ENCODE measurements at regions not wholly inside any gene's neighbourhood (a gene's known extent, or its start where the extent isn't known, plus 50 kb on each side); places are given as distances from the start of the nearest gene placed in this dataset.
"Not testable (repeated sequence)": the region's sequence is repeated elsewhere in the genome, so short reads cannot be mapped to it uniquely, and the experiment has no call there.

GRCh38 chr14:65153101-65153500, 50.8 kb upstream of the MAX start:
- no peak for DNase-seq (ENCODE audit: low spot score)
- intact Hi-C loops (cut with DNase I) = no loop called here

GRCh38 chr14:65156568-65157366, 54.5 kb upstream of the MAX start:
- peak; percentile 81 for DNase-seq (ENCODE audit: low spot score)
- intact Hi-C loops (cut with DNase I) = no loop called here

- intact Hi-C loops (cut with DNase I) = loop anchor here (1.0 to 10.0 kb wide), 3 partner anchors 30 to 665 kb away; partner anchors contain the start of gene FUT8 (in 1 of the 2)
- no peak for DNase-seq (ENCODE audit: low spot score)
Measured at GRCh38 chr14:65159281-65160062, 57.2 kb upstream of the MAX start.

- intact Hi-C loops (cut with DNase I) = loop anchor here (10.0 kb wide), 2 partner anchors 255 to 665 kb away; partner anchors contain the start of gene FUT8 (in 1 of the 2)
- DNase-seq (ENCODE audit: low spot score) = no peak
Measured at GRCh38 chr14:65160091-65160490, 57.8 kb upstream of the MAX start.

- no peak for DNase-seq (ENCODE audit: low spot score)
Measured at GRCh38 chr14:65162031-65162430, 59.7 kb upstream of the MAX start.

GRCh38 chr14:65164068-65164824, 61.9 kb upstream of the MAX start:
- no peak for DNase-seq (ENCODE audit: low spot score)
- intact Hi-C loops (cut with DNase I) = loop anchor here (10.0 kb wide), 2 partner anchors 251 to 661 kb away; partner anchors contain the start of gene FUT8 (in 1 of the 2)

More at GRCh38 chr14:65162031-65162430, 59.7 kb upstream of the MAX start:
- intact Hi-C loops (cut with DNase I) = loop anchor here (10.0 kb wide), 2 partner anchors 253 to 663 kb away; partner anchors contain the start of gene FUT8 (in 1 of the 2)

GRCh38 chr14:65164825-65165135, 62.5 kb upstream of the MAX start:
- DNase-seq (ENCODE audit: low spot score) = no peak
- intact Hi-C loops (cut with DNase I) = loop anchor here (10.0 kb wide), 2 partner anchors 250 to 660 kb away; partner anchors contain the start of gene FUT8 (in 1 of the 2)

GRCh38 chr14:65167072-65167645, 64.8 kb upstream of the MAX start:
- DNase-seq (ENCODE audit: low spot score) = no peak
- intact Hi-C loops (cut with DNase I) = loop anchor here (10.0 kb wide), 2 partner anchors 248 to 658 kb away; partner anchors contain the start of gene FUT8 (in 1 of the 2)

GRCh38 chr14:65168840-65169239, 66.5 kb upstream of the MAX start:
- intact Hi-C loops (cut with DNase I) = loop anchor here (10.0 kb wide), 2 partner anchors 246 to 656 kb away; partner anchors contain the start of gene FUT8 (in 1 of the 2)
- no peak for DNase-seq (ENCODE audit: low spot score)

GRCh38 chr14:65169351-65169750, 67.0 kb upstream of the MAX start:
- intact Hi-C loops (cut with DNase I) = loop anchor here (10.0 kb wide), 2 partner anchors 245 to 655 kb away; partner anchors contain the start of gene FUT8 (in 1 of the 2)
- DNase-seq (ENCODE audit: low spot score) = no peak

GRCh38 chr14:65170318-65170717, 68.0 kb upstream of the MAX start:
- intact Hi-C loops (cut with DNase I) = no loop called here
- DNase-seq (ENCODE audit: low spot score) = no peak

GRCh38 chr14:65170768-65171507, 68.6 kb upstream of the MAX start:
- DNase-seq (ENCODE audit: low spot score) = no peak
- intact Hi-C loops (cut with DNase I) = no loop called here

- no peak for DNase-seq (ENCODE audit: low spot score)
- intact Hi-C loops (cut with DNase I) = no loop called here
Measured at GRCh38 chr14:65173973-65174693, 71.8 kb upstream of the MAX start.

GRCh38 chr14:65174783-65175182, 72.5 kb upstream of the MAX start:
- intact Hi-C loops (cut with DNase I) = no loop called here
- DNase-seq (ENCODE audit: low spot score) = no peak

- intact Hi-C loops (cut with DNase I) = no loop called here
- DNase-seq (ENCODE audit: low spot score) = no peak
Measured at GRCh38 chr14:65177551-65177950, 75.2 kb upstream of the MAX start.

GRCh38 chr14:65179231-65179630, 76.9 kb upstream of the MAX start:
- intact Hi-C loops (cut with DNase I); DNase-seq (ENCODE audit: low spot score): not testable (repeated sequence)

GRCh38 chr14:65179918-65180724, 77.8 kb upstream of the MAX start:
- intact Hi-C loops (cut with DNase I) = no loop called here
- DNase-seq (ENCODE audit: low spot score) = no peak

Measured in posterior vena cava (tissue), 2 donors.